Muscle layer of duodenum (tissue), 2 donors: ENCODE measurements at regions not wholly inside any gene's neighbourhood (a gene's known extent, or its start where the extent isn't known, plus 50 kb on each side); places are given as distances from the start of the nearest gene placed in this dataset.
"Not testable (repeated sequence)": the region's sequence is repeated elsewhere in the genome, so short reads cannot be mapped to it uniquely, and the experiment has no call there.

ENCODE experiments used
- H3K27ac ChIP-seq: one replicate; pipeline ENCODE4 v1.7.0; 2013; ENCODE audit warnings: mild to moderate bottlenecking, low read length
- H3K27me3 ChIP-seq: one replicate; pipeline ENCODE4 v1.7.0; 2013; ENCODE audit warnings: low read depth, mild to moderate bottlenecking, control low read depth, low read length
- H3K36me3 ChIP-seq, 2 donors: one replicate each; pipeline ENCODE4 v1.7.0; 2013; ENCODE audit warnings: low read length in 2 of 2, control low read depth in 1 of 2, mild to moderate bottlenecking in 1 of 2; ENCODE audit not compliant: insufficient read depth in 2 of 2, control insufficient read depth in 1 of 2
- H3K4me1 ChIP-seq, 2 donors: one replicate each; pipeline ENCODE4 v1.7.0; 2013; ENCODE audit warnings: low read length in 2 of 2, mild to moderate bottlenecking in 2 of 2, control low read depth in 1 of 2, moderate library complexity in 1 of 2; ENCODE audit not compliant: insufficient read depth in 2 of 2, control insufficient read depth in 1 of 2
- H3K4me3 ChIP-seq, 2 donors: one replicate each; pipeline ENCODE4 v1.7.0; 2013; ENCODE audit warnings: low read length in 2 of 2, low read depth in 1 of 2, mild to moderate bottlenecking in 1 of 2
- H3K9me3 ChIP-seq, 2 donors: one replicate each; pipeline ENCODE4 v1.7.0; 2013; ENCODE audit warnings: low read length in 2 of 2, control low read depth in 1 of 2, mild to moderate bottlenecking in 1 of 2; ENCODE audit not compliant: control insufficient read depth in 1 of 2
- donor health status: healthy.

- no peaks in the 10 kb centered on the region for H3K9me3 ChIP-seq
- H3K36me3 ChIP-seq, result no peaks in the 10 kb centered on the region
- no peaks in the 10 kb centered on the region for H3K27me3 ChIP-seq
- no peak overlapping the region for H3K4me3 ChIP-seq
- H3K27ac ChIP-seq, result peak overlapping the region; percentile 21
- peaks cover 0 to 4% of the 10 kb centered on the region in 2 donors for H3K4me1 ChIP-seq
Measured at GRCh38 chr14:53367644-53368026, 214.5 kb upstream of the DDHD1 start.

GRCh38 chr14:53365486-53366130 lies 212.5 kb upstream of the DDHD1 start:
- H3K4me1 ChIP-seq, result peaks cover 0 to 4% of the 10 kb centered on the region in 2 donors
- H3K4me3 ChIP-seq, result no peak overlapping the region
- no peaks in the 10 kb centered on the region for H3K36me3 ChIP-seq
- no peaks in the 10 kb centered on the region for H3K9me3 ChIP-seq
- H3K27ac ChIP-seq, result no peak overlapping the region
- no peaks in the 10 kb centered on the region for H3K27me3 ChIP-seq

- H3K4me3 ChIP-seq, H3K9me3 ChIP-seq, H3K36me3 ChIP-seq, H3K4me1 ChIP-seq, H3K27me3 ChIP-seq, H3K27ac ChIP-seq: not testable (repeated sequence)
Measured at GRCh38 chr14:53362916-53363315, 209.8 kb upstream of the DDHD1 start.

GRCh38 chr14:53360829-53361228 lies 207.7 kb upstream of the DDHD1 start:
- H3K4me3 ChIP-seq, result no peak overlapping the region
- H3K27ac ChIP-seq, result no peak overlapping the region
- no peaks in the 10 kb centered on the region for H3K36me3 ChIP-seq
- peaks cover 0 to under 1% of the 10 kb centered on the region in 2 donors for H3K4me1 ChIP-seq
- no peaks in the 10 kb centered on the region for H3K9me3 ChIP-seq
- no peaks in the 10 kb centered on the region for H3K27me3 ChIP-seq

GRCh38 chr14:53358166-53358565 lies 205.0 kb upstream of the DDHD1 start:
- Histone ChIP-seq H3K27me3 (no peaks in the 10 kb centered on the region), H3K4me1 (peaks cover 0 to 8% of the 10 kb centered on the region in 2 donors), H3K27ac (no peak overlapping the region), H3K9me3 (no peaks in the 10 kb centered on the region), H3K4me3 (no peak overlapping the region), H3K36me3 (no peaks in the 10 kb centered on the region)

GRCh38 chr14:53356361-53357150 lies 203.4 kb upstream of the DDHD1 start:
- Histone ChIP-seq H3K9me3 (no peaks in the 10 kb centered on the region), H3K4me1 (peaks cover 0 to 8% of the 10 kb centered on the region in 2 donors), H3K36me3 (no peaks in the 10 kb centered on the region), H3K27me3 (no peaks in the 10 kb centered on the region), H3K27ac (no peak overlapping the region), H3K4me3 (no peak overlapping the region)

- Histone ChIP-seq H3K36me3 (no peaks in the 10 kb centered on the region), H3K4me1 (peaks cover 0 to 8% of the 10 kb centered on the region in 2 donors), H3K9me3 (no peaks in the 10 kb centered on the region), H3K27ac (no peak overlapping the region), H3K4me3 (no peak overlapping the region), H3K27me3 (no peaks in the 10 kb centered on the region)
Measured at GRCh38 chr14:53355581-53356112, 202.5 kb upstream of the DDHD1 start.

GRCh38 chr14:53354336-53354735 lies 201.2 kb upstream of the DDHD1 start:
- no peaks in the 10 kb centered on the region for H3K27me3 ChIP-seq
- no peaks in the 10 kb centered on the region for H3K36me3 ChIP-seq
- no peak overlapping the region for H3K4me3 ChIP-seq
- H3K27ac ChIP-seq, result no peak overlapping the region
- H3K4me1 ChIP-seq, result peaks cover 0 to 8% of the 10 kb centered on the region in 2 donors
- H3K9me3 ChIP-seq, result no peaks in the 10 kb centered on the region

- no peaks in the 10 kb centered on the region for H3K9me3 ChIP-seq
- no peaks in the 10 kb centered on the region for H3K36me3 ChIP-seq
- H3K27me3 ChIP-seq, result no peaks in the 10 kb centered on the region
- H3K4me1 ChIP-seq, result peaks cover 0 to 8% of the 10 kb centered on the region in 2 donors
- H3K4me3 ChIP-seq, result no peak overlapping the region
- no peak overlapping the region for H3K27ac ChIP-seq
Measured at GRCh38 chr14:53350866-53351265, 197.7 kb upstream of the DDHD1 start.

- Histone ChIP-seq H3K9me3 (no peaks in the 10 kb centered on the region), H3K27ac (no peak overlapping the region), H3K4me1 (peaks cover 0 to 3% of the 10 kb centered on the region in 2 donors), H3K27me3 (no peaks in the 10 kb centered on the region), H3K4me3 (no peak overlapping the region), H3K36me3 (no peaks in the 10 kb centered on the region)
Measured at GRCh38 chr14:53350429-53350828, 197.3 kb upstream of the DDHD1 start.

GRCh38 chr14:53346988-53347387 lies 193.9 kb upstream of the DDHD1 start:
- Histone ChIP-seq H3K27me3 (no peaks in the 10 kb centered on the region), H3K27ac (no peak overlapping the region), H3K9me3 (no peaks in the 10 kb centered on the region), H3K4me3 (no peak overlapping the region), H3K4me1 (no peaks in the 10 kb centered on the region), H3K36me3 (no peaks in the 10 kb centered on the region)
